ENCODE measurements at regions not wholly inside any gene's neighbourhood (a gene's known extent, or its start where the extent isn't known, plus 50 kb on each side); places are given as distances from the start of the nearest gene placed in this dataset.

- H3K27me3 Mint-ChIP-seq, result peaks cover 15% of the 10 kb centered on the region
- H3K27ac Mint-ChIP-seq, result no peak overlapping the region
- peaks cover 2% of the 10 kb centered on the region for H3K9me3 Mint-ChIP-seq
- H3K36me3 Mint-ChIP-seq (ENCODE audit: low read depth), result no peaks in the 10 kb centered on the region
- no peaks in the 10 kb centered on the region for H3K4me1 Mint-ChIP-seq (ENCODE audit: low read depth)
- no peak overlapping the region for H3K4me3 Mint-ChIP-seq
Observed at GRCh38 chr12:38123566-38124246, 192.9 kb upstream of the ALG10B start.

DNA sequence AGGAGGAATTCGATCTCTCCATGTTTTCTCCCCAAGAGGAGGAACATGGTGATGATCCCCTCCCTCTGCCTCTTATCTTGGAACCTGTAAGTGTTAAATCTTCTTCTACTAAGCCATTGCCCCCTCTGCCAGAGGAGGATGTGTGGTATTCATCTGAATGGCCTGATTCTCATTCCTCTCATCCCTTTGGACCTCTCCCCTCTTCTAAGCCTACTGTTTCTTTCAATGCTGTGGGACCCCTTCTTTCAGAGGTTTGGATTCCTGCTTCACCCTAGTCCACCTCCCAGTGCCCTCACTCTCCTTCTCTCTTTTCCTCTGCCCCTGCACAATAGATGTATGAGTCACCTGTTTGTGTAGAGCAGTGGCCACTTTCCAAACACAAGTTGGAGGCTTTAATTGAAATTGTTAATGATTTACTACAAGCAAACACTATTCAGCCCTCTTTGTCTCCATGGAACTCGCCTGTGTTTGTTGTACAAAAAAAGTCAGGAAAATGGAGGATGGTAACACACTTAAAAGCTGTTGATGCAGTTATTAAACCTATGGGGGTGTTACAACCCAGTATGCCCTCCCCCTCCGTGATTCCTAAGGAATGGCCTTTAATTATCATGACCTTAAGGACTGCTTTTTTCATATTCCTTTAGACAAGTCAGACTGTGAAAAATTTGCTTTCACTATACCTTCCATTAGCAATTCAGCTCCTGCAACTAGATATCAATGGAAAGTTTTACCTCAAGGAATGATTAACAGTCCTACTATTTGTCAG is 192.1 kb upstream of the ALG10B start:
- H3K36me3 Mint-ChIP-seq (ENCODE audit: low read depth), result no peaks in the 10 kb centered on the region
- H3K9me3 Mint-ChIP-seq, result no peaks in the 10 kb centered on the region
- H3K27ac Mint-ChIP-seq, result no peak overlapping the region
- H3K4me1 Mint-ChIP-seq (ENCODE audit: low read depth), result no peaks in the 10 kb centered on the region
- peaks cover 18% of the 10 kb centered on the region for H3K27me3 Mint-ChIP-seq
- H3K4me3 Mint-ChIP-seq, result no peak overlapping the region

DNA sequence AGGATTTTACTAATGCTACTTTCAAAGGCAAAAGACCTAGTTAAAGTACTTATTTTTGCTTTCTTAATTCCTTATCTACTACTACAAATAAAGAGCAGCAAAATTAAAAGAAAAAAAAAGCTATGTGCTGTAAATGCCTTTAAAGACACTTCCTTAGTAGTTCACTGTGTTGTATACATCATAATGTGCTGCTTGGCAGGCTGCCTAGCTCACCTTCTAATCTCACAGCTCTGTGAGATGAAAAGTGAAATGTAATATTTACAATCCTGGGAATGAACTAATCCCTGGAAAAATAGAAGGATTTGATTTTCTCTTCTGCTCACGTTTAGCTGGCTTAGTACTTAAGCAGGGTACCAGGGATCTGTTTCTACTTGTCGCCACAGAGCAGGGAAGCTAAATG is 184.4 kb upstream of the ALG10B start:
- H3K36me3 Mint-ChIP-seq (ENCODE audit: low read depth), result no peaks in the 10 kb centered on the region
- no peak overlapping the region for H3K27ac Mint-ChIP-seq
- H3K4me3 Mint-ChIP-seq, result no peak overlapping the region
- H3K4me1 Mint-ChIP-seq (ENCODE audit: low read depth), result no peaks in the 10 kb centered on the region
- no peaks in the 10 kb centered on the region for H3K9me3 Mint-ChIP-seq
- H3K27me3 Mint-ChIP-seq, result peaks cover 17% of the 10 kb centered on the region

- H3K27me3 Mint-ChIP-seq, result peaks cover 3% of the 10 kb centered on the region
- no peaks in the 10 kb centered on the region for H3K36me3 Mint-ChIP-seq (ENCODE audit: low read depth)
- no peak overlapping the region for H3K4me3 Mint-ChIP-seq
- peaks cover 8% of the 10 kb centered on the region for H3K4me1 Mint-ChIP-seq (ENCODE audit: low read depth)
- no peak overlapping the region for H3K27ac Mint-ChIP-seq
- H3K9me3 Mint-ChIP-seq, result no peaks in the 10 kb centered on the region
Observed at GRCh38 chr12:38137287-38137686, 179.3 kb upstream of the ALG10B start.

GRCh38 chr12:38137716-38138115 is 178.9 kb upstream of the ALG10B start:
- Mint-ChIP-seq H3K27me3 (peaks cover 3% of the 10 kb centered on the region), H3K36me3 (ENCODE audit: low read depth) (no peaks in the 10 kb centered on the region), H3K4me1 (ENCODE audit: low read depth) (peaks cover 8% of the 10 kb centered on the region), H3K9me3 (no peaks in the 10 kb centered on the region), H3K4me3 (no peak overlapping the region), H3K27ac (no peak overlapping the region)

GRCh38 chr12:38138225-38139221 is 178.1 kb upstream of the ALG10B start:
- Mint-ChIP-seq H3K27ac (peak overlapping the region; percentile 28), H3K4me3 (peak overlapping the region; percentile 74), H3K27me3 (peaks cover 3% of the 10 kb centered on the region), H3K4me1 (ENCODE audit: low read depth) (peaks cover 8% of the 10 kb centered on the region), H3K9me3 (no peaks in the 10 kb centered on the region), H3K36me3 (ENCODE audit: low read depth) (no peaks in the 10 kb centered on the region)

GRCh38 chr12:38139456-38139855 is 177.1 kb upstream of the ALG10B start:
- H3K36me3 Mint-ChIP-seq (ENCODE audit: low read depth), result no peaks in the 10 kb centered on the region
- no peak overlapping the region for H3K27ac Mint-ChIP-seq
- H3K4me1 Mint-ChIP-seq (ENCODE audit: low read depth), result peaks cover 8% of the 10 kb centered on the region
- H3K4me3 Mint-ChIP-seq, result no peak overlapping the region
- no peaks in the 10 kb centered on the region for H3K9me3 Mint-ChIP-seq
- H3K27me3 Mint-ChIP-seq, result peaks cover 3% of the 10 kb centered on the region

DNA sequence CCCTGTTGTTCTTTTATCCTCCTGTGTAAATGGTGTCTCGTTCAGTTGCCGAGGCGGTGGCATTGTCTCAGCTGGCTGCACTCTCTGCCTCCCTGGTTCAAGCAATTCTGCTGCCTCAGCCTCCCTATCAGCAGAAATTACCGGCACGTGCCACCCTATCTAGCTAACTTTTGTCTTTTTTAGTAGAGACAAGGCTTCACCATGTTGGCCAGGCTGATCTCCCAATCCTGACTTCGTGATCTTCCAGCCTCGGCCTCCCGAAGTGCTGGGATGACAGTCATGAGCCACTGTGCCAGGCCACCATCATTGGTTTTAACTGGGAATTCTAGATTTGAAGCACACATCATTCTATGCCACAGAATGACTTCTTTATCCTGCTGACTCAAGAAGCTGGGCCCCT is 175.3 kb upstream of the ALG10B start:
- Mint-ChIP-seq H3K4me3 (no peak overlapping the region), H3K27ac (no peak overlapping the region), H3K36me3 (ENCODE audit: low read depth) (no peaks in the 10 kb centered on the region), H3K4me1 (ENCODE audit: low read depth) (peaks cover 8% of the 10 kb centered on the region), H3K9me3 (no peaks in the 10 kb centered on the region), H3K27me3 (peaks cover 3% of the 10 kb centered on the region)

GRCh38 chr12:38141861-38142260 is 174.7 kb upstream of the ALG10B start:
- H3K4me3 Mint-ChIP-seq, result no peak overlapping the region
- peaks cover 8% of the 10 kb centered on the region for H3K4me1 Mint-ChIP-seq (ENCODE audit: low read depth)
- no peak overlapping the region for H3K27ac Mint-ChIP-seq
- H3K36me3 Mint-ChIP-seq (ENCODE audit: low read depth), result no peaks in the 10 kb centered on the region
- H3K27me3 Mint-ChIP-seq, result peaks cover 3% of the 10 kb centered on the region
- H3K9me3 Mint-ChIP-seq, result no peaks in the 10 kb centered on the region

GRCh38 chr12:38142974-38143373 is 173.6 kb upstream of the ALG10B start:
- Mint-ChIP-seq H3K27ac (no peak overlapping the region), H3K36me3 (ENCODE audit: low read depth) (no peaks in the 10 kb centered on the region), H3K27me3 (peaks cover 3% of the 10 kb centered on the region), H3K4me1 (ENCODE audit: low read depth) (peaks cover 8% of the 10 kb centered on the region), H3K9me3 (peaks cover 4% of the 10 kb centered on the region), H3K4me3 (no peak overlapping the region)

- Mint-ChIP-seq H3K9me3 (peaks cover 9% of the 10 kb centered on the region), H3K4me3 (no peak overlapping the region), H3K27me3 (no peaks in the 10 kb centered on the region), H3K36me3 (ENCODE audit: low read depth) (no peaks in the 10 kb centered on the region), H3K4me1 (ENCODE audit: low read depth) (peaks cover under 1% of the 10 kb centered on the region), H3K27ac (no peak overlapping the region)
Observed at GRCh38 chr12:38144049-38144448, 172.5 kb upstream of the ALG10B start.

GRCh38 chr12:38144601-38145436 is 171.8 kb upstream of the ALG10B start:
- Mint-ChIP-seq H3K27me3 (no peaks in the 10 kb centered on the region), H3K4me1 (ENCODE audit: low read depth) (no peaks in the 10 kb centered on the region), H3K36me3 (ENCODE audit: low read depth) (no peaks in the 10 kb centered on the region), H3K9me3 (peaks cover 9% of the 10 kb centered on the region), H3K4me3 (no peak overlapping the region), H3K27ac (no peak overlapping the region)

DNA sequence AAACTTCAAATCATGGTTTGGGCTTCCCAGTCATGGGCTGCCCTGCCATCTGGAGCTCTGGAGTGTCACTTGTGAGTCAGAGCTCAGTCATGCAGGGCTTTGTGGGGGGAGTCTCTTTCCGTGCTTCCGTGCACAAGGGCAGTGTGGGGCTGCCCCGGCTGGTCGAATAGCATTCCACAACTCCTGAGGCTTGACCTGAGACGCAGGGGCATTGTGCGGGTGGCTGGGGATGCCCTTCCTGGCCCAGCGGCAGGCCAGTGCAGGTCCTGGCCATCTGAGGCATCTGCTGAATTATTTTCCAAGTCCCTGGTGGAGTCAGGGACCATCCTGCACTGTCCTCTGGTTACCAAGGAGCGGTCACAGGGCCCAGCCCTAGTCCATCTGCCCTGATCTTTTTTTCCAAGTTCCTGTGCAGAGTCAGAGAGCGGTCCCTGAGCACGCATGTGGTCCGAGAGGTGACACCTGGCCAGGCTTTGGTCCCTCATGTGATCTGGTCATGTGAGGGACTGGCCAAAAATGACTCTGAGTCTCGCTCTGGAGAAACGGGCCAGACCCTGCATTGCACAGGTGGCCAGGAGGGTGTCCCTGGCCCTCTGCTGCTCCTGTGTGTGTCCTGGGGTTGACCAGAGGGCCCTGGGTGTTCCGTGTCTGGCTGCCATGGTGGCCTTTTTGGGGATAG is 167.0 kb upstream of the ALG10B start:
- Mint-ChIP-seq H3K36me3 (ENCODE audit: low read depth) (no peaks in the 10 kb centered on the region), H3K4me3 (no peak overlapping the region), H3K27me3 (no peaks in the 10 kb centered on the region), H3K9me3 (peaks cover 9% of the 10 kb centered on the region), H3K27ac (no peak overlapping the region), H3K4me1 (ENCODE audit: low read depth) (no peaks in the 10 kb centered on the region)
